GM21447 (cell line): ENCODE measurements at regions not wholly inside any gene's neighbourhood (a gene's known extent, or its start where the extent isn't known, plus 50 kb on each side); places are given as distances from the start of the nearest gene placed in this dataset.
"Not testable (repeated sequence)": the region's sequence is repeated elsewhere in the genome, so short reads cannot be mapped to it uniquely, and the experiment has no call there.

Experiments
- ATAC-seq: cut with Tn5 transposase; IDR thresholded peaks from one replicate; pipeline ENCODE4 v1.9.1; 2021; ENCODE audit not compliant: unreplicated experiment

- no peak for ATAC-seq
Observed at GRCh38 chr22:22716136-22716665, 71.8 kb downstream of the GGTLC2 start.

- no peak for ATAC-seq
Observed at GRCh38 chr22:22717664-22718063, 73.2 kb downstream of the GGTLC2 start.

- peak; percentile 54 for ATAC-seq
Observed at GRCh38 chr22:22720201-22720723, 75.8 kb downstream of the GGTLC2 start.

GRCh38 chr22:22720724-22721261 lies 76.4 kb downstream of the GGTLC2 start:
- ATAC-seq: peak; percentile 86

GRCh38 chr22:22721681-22722354 lies 77.4 kb downstream of the GGTLC2 start:
- ATAC-seq: no peak

GRCh38 chr22:22728382-22728781 lies 84.0 kb downstream of the GGTLC2 start:
- no peak for ATAC-seq

GRCh38 chr22:22730655-22731373 lies 86.4 kb downstream of the GGTLC2 start:
- no peak for ATAC-seq

GRCh38 chr22:22731374-22731676 lies 86.9 kb downstream of the GGTLC2 start:
- ATAC-seq: no peak

GRCh38 chr22:22733006-22733405 lies 88.6 kb downstream of the GGTLC2 start:
- ATAC-seq: not testable (repeated sequence)

GRCh38 chr22:22733881-22734373 lies 89.5 kb downstream of the GGTLC2 start:
- no peak for ATAC-seq

GRCh38 chr22:22734395-22735272 lies 90.2 kb downstream of the GGTLC2 start:
- not testable (repeated sequence) for ATAC-seq

- ATAC-seq: not testable (repeated sequence)
Observed at GRCh38 chr22:22735276-22735675, 90.9 kb downstream of the GGTLC2 start.

GRCh38 chr22:22735695-22736611 lies 91.5 kb downstream of the GGTLC2 start:
- no peak for ATAC-seq

GRCh38 chr22:22737590-22737989 lies 93.2 kb downstream of the GGTLC2 start:
- ATAC-seq: no peak

- ATAC-seq: no peak
Observed at GRCh38 chr22:22738959-22739585, 94.7 kb downstream of the GGTLC2 start.

GRCh38 chr22:22740560-22741276 lies 96.3 kb downstream of the GGTLC2 start:
- ATAC-seq: no peak

- no peak for ATAC-seq
Observed at GRCh38 chr22:22741843-22742242, 97.4 kb downstream of the GGTLC2 start.

- no peak for ATAC-seq
Observed at GRCh38 chr22:22742641-22743040, 98.2 kb downstream of the GGTLC2 start.
